Suprapubic skin (tissue), 4 donors: ENCODE measurements at regions not wholly inside any gene's neighbourhood (a gene's known extent, or its start where the extent isn't known, plus 50 kb on each side); places are given as distances from the start of the nearest gene placed in this dataset.
A peak's percentile ranks its signal among the peaks of the same experiment; 100 is the strongest.

ENCODE experiments used
- DNase-seq, 2 donors: peaks; one replicate each; pipeline ENCODE4 v3.0.0-alpha.2; 2019; ENCODE audit warnings: low spot score in 2 of 2
- H3K27ac ChIP-seq: fragments of 200-600 bp; sonication (generic); one replicate; pipeline ENCODE4 v1.5.1; 2019
- H3K27me3 ChIP-seq: fragments of 200-600 bp; sonication (generic); one replicate; pipeline ENCODE4 v1.5.1; 2019
- H3K36me3 ChIP-seq: fragments of 200-600 bp; sonication (generic); one replicate; pipeline ENCODE4 v1.5.1; 2019
- H3K4me1 ChIP-seq: fragments of 200-600 bp; sonication (generic); one replicate; pipeline ENCODE4 v1.5.1; 2019
- H3K4me3 ChIP-seq: fragments of 200-600 bp; sonication (generic); one replicate; pipeline ENCODE4 v1.5.1; 2019; ENCODE audit warnings: mild to moderate bottlenecking
- H3K9me3 ChIP-seq: fragments of 200-600 bp; sonication (generic); one replicate; pipeline ENCODE4 v1.5.1; 2019
- EP300 ChIP-seq: sonication (generic); formaldehyde crosslinking; IDR thresholded peaks from one replicate; pipeline ENCODE4 v1.6.1; 2017; ENCODE audit warnings: antibody characterized with exemption
- POLR2A ChIP-seq, 2 donors: fragments of 450-650 bp; IDR thresholded peaks; one replicate each; pipeline ENCODE4 v1.6.1; 2017; ENCODE audit warnings: antibody characterized with exemption in 2 of 2, mild to moderate bottlenecking in 2 of 2, moderate library complexity in 2 of 2
- POLR2AphosphoS5 ChIP-seq, 3 donors: sonication (generic); formaldehyde crosslinking; IDR thresholded peaks; one replicate each; pipeline ENCODE4 v1.6.1; 2017; ENCODE audit warnings: antibody characterized with exemption in 3 of 3
- WGBS: methylation state at CpG from one replicate; pipeline ENCODE4 v1.1.5; 2018; 5-methylcytosine and 5-hydroxymethylcytosine counted together
- TF ChIP-seq, protein P1 (sequence below), 2 donors: fragments of 200-600 bp in 1 of 2; fragments of 450-650 bp in 1 of 2; sonication (generic) in 1 of 2; IDR thresholded peaks; one replicate each; pipeline ENCODE4 v1.5.1; 2016 to 2019; ENCODE audit warnings: antibody characterized with exemption in 2 of 2, mild to moderate bottlenecking in 1 of 2, moderate library complexity in 1 of 2

DNA sequence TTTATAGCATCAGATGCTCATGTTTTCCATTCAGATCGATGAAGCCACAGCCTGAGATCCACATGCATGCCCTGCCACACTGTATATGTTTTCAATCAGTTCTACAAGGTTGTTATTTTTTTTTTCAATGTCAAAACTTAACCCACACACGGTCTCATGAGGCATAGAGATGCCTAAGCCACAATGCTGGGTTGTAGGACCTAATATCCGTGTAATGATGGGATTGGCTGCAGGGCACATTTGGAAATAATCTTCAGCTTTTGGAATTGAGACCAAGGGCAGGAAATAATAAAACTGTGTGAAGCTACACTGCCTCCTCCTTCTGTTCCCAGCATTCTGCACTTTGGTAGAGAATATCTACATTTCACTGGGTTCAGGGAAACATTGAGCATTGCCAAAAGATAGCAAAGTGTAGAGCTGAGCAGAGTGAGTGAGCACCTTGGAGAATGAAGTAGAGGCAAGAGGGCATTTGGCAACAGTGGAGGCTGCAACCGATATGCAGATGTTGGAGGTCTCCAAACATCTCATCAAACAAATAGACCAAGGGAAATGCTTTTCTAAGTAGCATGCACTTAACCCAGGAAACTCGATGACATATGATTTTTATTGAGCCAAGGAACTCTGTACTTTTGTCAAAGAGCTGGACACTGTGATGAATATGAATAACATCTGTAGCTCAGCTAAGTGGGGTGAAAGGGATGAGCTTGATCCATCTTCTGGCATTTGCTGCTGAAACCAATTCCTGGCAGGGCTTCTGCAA lies 176.7 kb downstream of the LYPLAL1 start:
- TF ChIP-seq EP300 (no peak), POLR2A (IDR thresholded peaks at IDR 0.05) (no peak), POLR2AphosphoS5 (IDR thresholded peaks at IDR 0.05) (no peak)
- H3K27me3 ChIP-seq, result no peaks in the 10 kb centered on the region
- 50% methylated on average over 5 of the region's 5 CpGs for WGBS
- peaks cover 5% of the 10 kb centered on the region for H3K4me1 ChIP-seq
- no peaks in the 10 kb centered on the region for H3K36me3 ChIP-seq
- no peaks in the 10 kb centered on the region for H3K9me3 ChIP-seq
- H3K4me3 ChIP-seq, result no peak overlapping the region
- DNase-seq, result no peak
- peak overlapping the region; percentile 5 for H3K27ac ChIP-seq

GRCh38 chr1:219347921-219348391 lies 174.3 kb downstream of the LYPLAL1 start:
- no peak for TF ChIP-seq POLR2A (IDR thresholded peaks at IDR 0.05)
- TF ChIP-seq POLR2AphosphoS5 (IDR thresholded peaks at IDR 0.05), result no peak
- no peak for TF ChIP-seq EP300
- TF ChIP-seq, protein P1, sequence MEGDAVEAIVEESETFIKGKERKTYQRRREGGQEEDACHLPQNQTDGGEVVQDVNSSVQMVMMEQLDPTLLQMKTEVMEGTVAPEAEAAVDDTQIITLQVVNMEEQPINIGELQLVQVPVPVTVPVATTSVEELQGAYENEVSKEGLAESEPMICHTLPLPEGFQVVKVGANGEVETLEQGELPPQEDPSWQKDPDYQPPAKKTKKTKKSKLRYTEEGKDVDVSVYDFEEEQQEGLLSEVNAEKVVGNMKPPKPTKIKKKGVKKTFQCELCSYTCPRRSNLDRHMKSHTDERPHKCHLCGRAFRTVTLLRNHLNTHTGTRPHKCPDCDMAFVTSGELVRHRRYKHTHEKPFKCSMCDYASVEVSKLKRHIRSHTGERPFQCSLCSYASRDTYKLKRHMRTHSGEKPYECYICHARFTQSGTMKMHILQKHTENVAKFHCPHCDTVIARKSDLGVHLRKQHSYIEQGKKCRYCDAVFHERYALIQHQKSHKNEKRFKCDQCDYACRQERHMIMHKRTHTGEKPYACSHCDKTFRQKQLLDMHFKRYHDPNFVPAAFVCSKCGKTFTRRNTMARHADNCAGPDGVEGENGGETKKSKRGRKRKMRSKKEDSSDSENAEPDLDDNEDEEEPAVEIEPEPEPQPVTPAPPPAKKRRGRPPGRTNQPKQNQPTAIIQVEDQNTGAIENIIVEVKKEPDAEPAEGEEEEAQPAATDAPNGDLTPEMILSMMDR (IDR thresholded peaks at IDR 0.05), result no peak
- Histone ChIP-seq H3K4me1 (peaks cover 5% of the 10 kb centered on the region), H3K27me3 (no peaks in the 10 kb centered on the region), H3K27ac (peak overlapping the region; percentile 53), H3K9me3 (no peaks in the 10 kb centered on the region), H3K4me3 (no peak overlapping the region), H3K36me3 (no peaks in the 10 kb centered on the region)
- DNase-seq, result peak; percentile 60 to 82
- WGBS, result 56% methylated on average over 5 of the region's 5 CpGs

- H3K4me1 ChIP-seq, result peaks cover 5% of the 10 kb centered on the region
- WGBS, result 58% methylated on average over 1 of the region's 1 CpG
- no peak for DNase-seq
- H3K27ac ChIP-seq, result peak overlapping the region; percentile 53
- H3K9me3 ChIP-seq, result no peaks in the 10 kb centered on the region
- no peaks in the 10 kb centered on the region for H3K36me3 ChIP-seq
- TF ChIP-seq, protein P1 (IDR thresholded peaks at IDR 0.05), result no peak
- no peak for TF ChIP-seq POLR2A (IDR thresholded peaks at IDR 0.05)
- no peak for TF ChIP-seq POLR2AphosphoS5 (IDR thresholded peaks at IDR 0.05)
- H3K4me3 ChIP-seq, result no peak overlapping the region
- H3K27me3 ChIP-seq, result no peaks in the 10 kb centered on the region
Observed at GRCh38 chr1:219347376-219347775, 173.7 kb downstream of the LYPLAL1 start.

DNA sequence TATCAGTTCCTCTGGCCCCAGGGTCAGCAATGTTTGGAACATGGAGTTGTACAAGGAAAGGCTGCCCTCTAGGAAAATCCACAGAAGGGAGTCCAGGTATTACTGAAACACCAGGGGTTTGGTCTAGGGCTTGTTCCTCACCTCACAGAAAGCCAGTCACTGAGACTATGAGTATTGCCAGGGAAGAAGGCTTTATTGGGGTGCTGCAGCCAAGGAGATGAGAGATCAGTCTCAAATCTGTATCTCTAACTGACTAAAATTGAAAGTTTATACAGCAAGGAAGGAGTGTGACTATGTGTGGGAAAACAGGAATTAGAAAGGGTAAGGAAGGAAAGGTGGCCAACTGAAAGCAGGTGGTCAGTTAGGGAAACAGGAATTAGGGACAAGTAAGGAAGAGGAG lies 172.3 kb downstream of the LYPLAL1 start:
- DNase-seq, result no peak
- Histone ChIP-seq H3K4me1 (peaks cover 5% of the 10 kb centered on the region), H3K27me3 (no peaks in the 10 kb centered on the region), H3K9me3 (no peaks in the 10 kb centered on the region), H3K4me3 (no peak overlapping the region), H3K36me3 (no peaks in the 10 kb centered on the region), H3K27ac (no peak overlapping the region)
- no peak for TF ChIP-seq EP300
- no peak for TF ChIP-seq POLR2A (IDR thresholded peaks at IDR 0.05)
- TF ChIP-seq, protein P1 (IDR thresholded peaks at IDR 0.05), result no peak

DNA sequence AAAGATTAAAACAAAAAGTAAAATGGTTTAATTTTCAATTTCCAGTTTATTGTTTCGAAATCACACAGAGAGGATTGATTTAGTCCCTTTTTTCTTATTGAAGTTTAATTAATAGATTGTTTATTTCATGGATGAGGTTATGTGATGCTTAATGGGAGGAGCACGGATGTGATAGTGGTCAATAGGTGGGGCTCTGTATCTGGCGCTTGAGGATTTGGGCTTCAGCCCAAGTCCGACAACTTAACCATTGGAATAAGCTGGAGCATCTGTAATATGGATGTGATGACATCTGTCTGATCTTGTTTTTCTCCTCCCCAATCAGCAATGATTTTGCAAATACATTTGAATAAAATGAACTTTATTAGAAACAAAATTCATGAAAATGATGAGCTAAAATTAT lies 169.2 kb downstream of the LYPLAL1 start:
- no peak overlapping the region for H3K4me3 ChIP-seq
- no peak for TF ChIP-seq POLR2AphosphoS5 (IDR thresholded peaks at IDR 0.05)
- TF ChIP-seq, protein P1 (IDR thresholded peaks at IDR 0.05), result no peak
- TF ChIP-seq EP300, result no peak
- no peak for TF ChIP-seq POLR2A (IDR thresholded peaks at IDR 0.05)
- no peaks in the 10 kb centered on the region for H3K36me3 ChIP-seq
- H3K27me3 ChIP-seq, result no peaks in the 10 kb centered on the region
- 74% methylated on average over 4 of the region's 4 CpGs for WGBS
- DNase-seq, result no peak
- H3K4me1 ChIP-seq, result no peaks in the 10 kb centered on the region
- H3K9me3 ChIP-seq, result no peaks in the 10 kb centered on the region
- H3K27ac ChIP-seq, result no peak overlapping the region
